Vagina (tissue), 2 donors: ENCODE measurements at regions not wholly inside any gene's neighbourhood (a gene's known extent, or its start where the extent isn't known, plus 50 kb on each side); places are given as distances from the start of the nearest gene placed in this dataset.

ENCODE experiments used
- CTCF ChIP-seq, 3 experiments: fragments of 450-650 bp in 2 of 3; fragments of 200-600 bp in 1 of 3; sonication (generic) in 1 of 3; IDR thresholded peaks; one replicate each; pipeline ENCODE4 v1.5.1; 2017 to 2019; ENCODE audit warnings: antibody characterized with exemption in 3 of 3, mild to moderate bottlenecking in 2 of 3, moderate library complexity in 2 of 3
- POLR2A ChIP-seq, 2 donors: fragments of 450-650 bp; IDR thresholded peaks; one replicate each; pipeline ENCODE4 v1.6.1; 2017; ENCODE audit warnings: antibody characterized with exemption in 2 of 2, mild to moderate bottlenecking in 2 of 2, moderate library complexity in 2 of 2

GRCh38 chr1:113190078-113190477 lies 117.1 kb downstream of the LRIG2 start:
- TF ChIP-seq CTCF (IDR thresholded peaks at IDR 0.05), result no peak
- no peak for TF ChIP-seq POLR2A (IDR thresholded peaks at IDR 0.05)
